AG04450 (cell line): ENCODE measurements at regions not wholly inside any gene's neighbourhood (a gene's known extent, or its start where the extent isn't known, plus 50 kb on each side); places are given as distances from the start of the nearest gene placed in this dataset.

Experiments
- CTCF ChIA-PET: fragments of 300-600, 350-600 bp; formaldehyde crosslinking; extraction: SDS; loops from one replicate; lab custom pipeline; 2022; ENCODE audit warnings: antibody characterized with exemption, inconsistent platforms; lab: Charles Lee
- POLR2A ChIA-PET: fragments of 350-600 bp; formaldehyde crosslinking; extraction: SDS; loops from one replicate; lab custom pipeline; 2021; ENCODE audit warnings: antibody characterized with exemption, inconsistent platforms; lab: Yijun Ruan, JAX
- DNase-seq: peaks from one replicate; pipeline ENCODE4 v3.0.0-alpha.2; 2011; ENCODE audit warnings: low read depth, low spot score
- H3K27ac ChIP-seq: one replicate; pipeline ENCODE4 v1.5.1; 2012; ENCODE audit warnings: low read depth, low read length, control low read depth
- H3K27me3 ChIP-seq: one replicate; pipeline ENCODE4 v1.6.0; 2012; ENCODE audit warnings: low read length; ENCODE audit not compliant: control insufficient read depth, insufficient read depth
- H3K4me3 ChIP-seq: 2 replicates; pipeline ENCODE4 v1.5.1; 2011; ENCODE audit warnings: mild to moderate bottlenecking, low read depth, low read length, control low read depth
- H3K9me3 ChIP-seq: 2 replicates; pipeline ENCODE4 v1.5.1; 2012; ENCODE audit warnings: low read length; ENCODE audit not compliant: control insufficient read depth, insufficient read depth
- TF ChIP-seq, protein P1 (sequence below): IDR thresholded peaks from 2 replicates; pipeline ENCODE4 v1.5.1; 2011; ENCODE audit warnings: low read depth, low read length, control low read depth, inconsistent platforms

DNA sequence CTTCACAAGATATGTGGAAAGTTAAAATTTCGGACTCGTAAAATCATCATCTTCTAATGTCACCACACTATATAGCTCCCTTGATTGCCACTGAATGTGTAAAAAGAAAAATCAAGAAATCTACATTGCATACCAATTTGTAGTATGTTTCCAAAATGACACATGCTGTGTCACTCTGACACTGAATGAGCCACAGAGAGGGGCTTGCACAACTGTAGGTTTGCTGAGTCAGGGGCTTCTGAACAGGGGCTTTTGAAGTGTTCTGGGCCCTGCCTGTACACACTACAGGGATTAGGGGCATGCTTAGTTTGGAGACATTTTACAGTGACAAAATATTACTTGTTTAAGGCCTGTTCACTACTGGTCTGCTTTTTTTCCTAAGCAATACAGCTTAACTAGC, 234.4 kb upstream of the GRAMD2B start:
- ChIA-PET CTCF (no interaction called here), POLR2A (no interaction called here)
- Histone ChIP-seq H3K27me3 (no peaks in the 10 kb centered on the region), H3K9me3 (no peaks in the 10 kb centered on the region), H3K4me3 (no peak overlapping the region), H3K27ac (no peak overlapping the region)
- TF ChIP-seq, protein P1, sequence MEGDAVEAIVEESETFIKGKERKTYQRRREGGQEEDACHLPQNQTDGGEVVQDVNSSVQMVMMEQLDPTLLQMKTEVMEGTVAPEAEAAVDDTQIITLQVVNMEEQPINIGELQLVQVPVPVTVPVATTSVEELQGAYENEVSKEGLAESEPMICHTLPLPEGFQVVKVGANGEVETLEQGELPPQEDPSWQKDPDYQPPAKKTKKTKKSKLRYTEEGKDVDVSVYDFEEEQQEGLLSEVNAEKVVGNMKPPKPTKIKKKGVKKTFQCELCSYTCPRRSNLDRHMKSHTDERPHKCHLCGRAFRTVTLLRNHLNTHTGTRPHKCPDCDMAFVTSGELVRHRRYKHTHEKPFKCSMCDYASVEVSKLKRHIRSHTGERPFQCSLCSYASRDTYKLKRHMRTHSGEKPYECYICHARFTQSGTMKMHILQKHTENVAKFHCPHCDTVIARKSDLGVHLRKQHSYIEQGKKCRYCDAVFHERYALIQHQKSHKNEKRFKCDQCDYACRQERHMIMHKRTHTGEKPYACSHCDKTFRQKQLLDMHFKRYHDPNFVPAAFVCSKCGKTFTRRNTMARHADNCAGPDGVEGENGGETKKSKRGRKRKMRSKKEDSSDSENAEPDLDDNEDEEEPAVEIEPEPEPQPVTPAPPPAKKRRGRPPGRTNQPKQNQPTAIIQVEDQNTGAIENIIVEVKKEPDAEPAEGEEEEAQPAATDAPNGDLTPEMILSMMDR, result no peak
- DNase-seq, result no peak

DNA sequence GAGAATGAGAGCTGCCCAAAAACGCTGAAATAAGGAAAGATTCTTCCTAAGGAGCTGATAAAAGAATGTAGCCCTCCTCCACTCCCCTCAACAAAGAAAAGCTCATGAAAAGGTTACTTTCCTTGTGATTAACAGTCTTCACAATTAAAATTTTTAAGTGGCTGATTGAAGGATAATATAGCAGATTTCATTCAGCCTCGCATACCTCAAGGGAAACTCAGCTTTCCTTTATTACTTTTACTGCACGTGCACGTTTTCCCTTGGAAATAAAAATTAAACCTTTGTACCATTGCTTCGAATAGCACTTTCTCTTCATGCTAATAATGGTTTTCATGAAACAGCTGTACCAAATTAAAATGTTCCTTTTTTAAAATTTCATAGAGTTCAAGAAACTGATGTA, 234.0 kb upstream of the GRAMD2B start:
- Histone ChIP-seq H3K9me3 (no peaks in the 10 kb centered on the region), H3K27me3 (no peaks in the 10 kb centered on the region), H3K4me3 (no peak overlapping the region), H3K27ac (no peak overlapping the region)
- no peak for DNase-seq
- CTCF ChIA-PET, result no interaction called here
- TF ChIP-seq, protein P1, result no peak
- POLR2A ChIA-PET, result no interaction called here

DNA sequence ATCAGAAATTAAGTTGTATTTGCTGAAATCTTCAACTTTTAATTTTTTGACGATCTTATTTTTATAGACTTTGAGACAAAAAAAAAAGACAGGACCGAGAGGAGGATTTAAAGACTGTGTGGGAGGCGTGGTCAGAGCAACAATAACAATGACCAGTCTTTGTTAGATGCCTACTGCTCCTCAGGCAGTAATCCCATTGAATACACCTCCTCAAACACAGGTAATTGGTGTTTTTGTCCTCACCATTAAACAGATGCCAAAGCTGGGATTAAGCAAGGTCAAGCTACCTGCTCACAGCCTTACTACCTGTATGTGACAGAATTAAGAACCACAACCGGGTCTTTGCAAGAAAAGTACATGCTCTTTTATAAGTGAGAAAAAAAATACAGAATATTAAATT, 233.3 kb upstream of the GRAMD2B start:
- Histone ChIP-seq H3K27me3 (no peaks in the 10 kb centered on the region), H3K27ac (no peak overlapping the region), H3K4me3 (no peak overlapping the region), H3K9me3 (no peaks in the 10 kb centered on the region)
- POLR2A ChIA-PET, result no interaction called here
- DNase-seq, result no peak
- CTCF ChIA-PET, result no interaction called here
- TF ChIP-seq, protein P1, result no peak

DNA sequence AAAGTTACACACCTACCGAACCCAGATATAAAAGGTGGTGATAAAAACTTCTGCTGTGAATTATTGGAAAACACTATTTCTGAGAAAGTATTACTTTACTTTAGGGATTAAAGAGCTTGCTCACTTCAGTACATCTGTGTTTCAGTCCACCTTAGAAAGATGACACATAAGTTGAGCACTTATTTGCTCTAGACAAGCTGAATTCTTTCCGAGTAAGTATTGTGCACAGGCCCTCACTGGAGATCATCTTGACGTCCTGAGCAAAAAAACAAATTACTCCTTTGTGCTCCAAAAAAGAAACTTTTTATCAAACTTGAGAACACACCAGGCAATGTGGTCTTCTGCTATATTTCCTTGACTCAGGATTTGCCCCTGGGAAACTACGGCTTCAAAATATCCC, 231.0 kb upstream of the GRAMD2B start:
- Histone ChIP-seq H3K4me3 (no peak overlapping the region), H3K27me3 (no peaks in the 10 kb centered on the region), H3K9me3 (no peaks in the 10 kb centered on the region), H3K27ac (no peak overlapping the region)
- ChIA-PET POLR2A (no interaction called here), CTCF (no interaction called here)
- TF ChIP-seq, protein P1, result no peak
- no peak for DNase-seq

DNA sequence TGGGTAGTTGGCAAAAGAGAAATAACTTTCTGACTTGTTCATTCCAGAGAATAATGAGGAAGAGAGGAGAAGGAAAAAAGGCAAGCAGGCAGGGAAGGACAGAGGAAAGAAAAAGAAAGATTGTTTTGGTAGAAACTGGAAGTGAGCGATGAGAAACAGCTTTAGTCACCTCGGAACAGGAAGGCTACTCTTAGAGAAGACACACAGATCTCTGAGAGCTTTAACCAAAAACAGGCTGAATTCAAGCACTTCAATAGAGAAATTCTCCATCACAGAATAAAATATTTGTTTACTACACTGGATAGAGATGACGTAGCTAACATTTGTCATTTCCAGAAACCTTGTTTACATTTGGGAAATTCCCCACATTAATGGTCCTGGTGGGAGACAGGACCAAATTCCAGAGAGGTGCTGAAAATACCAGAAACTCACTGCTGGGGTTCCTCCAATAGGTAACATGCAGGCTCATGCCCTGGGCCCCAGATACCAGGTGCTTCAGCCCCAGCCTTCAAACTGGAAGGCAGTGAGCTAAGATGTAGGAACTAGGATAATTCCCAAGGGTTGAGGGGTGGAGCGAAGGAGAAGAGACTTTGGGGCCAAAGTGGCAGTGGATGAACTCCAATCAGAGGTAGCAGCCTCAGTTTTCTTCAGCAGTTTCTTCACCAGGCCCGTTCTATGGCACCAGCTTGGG, 227.7 kb upstream of the GRAMD2B start:
- ChIA-PET CTCF (no interaction called here), POLR2A (no interaction called here)
- Histone ChIP-seq H3K27me3 (no peaks in the 10 kb centered on the region), H3K27ac (no peak overlapping the region), H3K4me3 (no peak overlapping the region), H3K9me3 (no peaks in the 10 kb centered on the region)
- TF ChIP-seq, protein P1, result no peak
- DNase-seq, result no peak
